Eye (tissue), 1 donor: ENCODE measurements at regions not wholly inside any gene's neighbourhood (a gene's known extent, or its start where the extent isn't known, plus 50 kb on each side); places are given as distances from the start of the nearest gene placed in this dataset.
"Not testable (repeated sequence)": the region's sequence is repeated elsewhere in the genome, so short reads cannot be mapped to it uniquely, and the experiment has no call there.

ENCODE experiments used
- DNase-seq: peaks from one replicate; pipeline ENCODE4 v3.0.0-alpha.2; 2015

- no peak for DNase-seq
Observed at GRCh38 chr3:191076903-191077552, 122.0 kb upstream of the OSTN start.

- no peak for DNase-seq
Observed at GRCh38 chr3:191074511-191074910, 124.5 kb upstream of the OSTN start.

GRCh38 chr3:191070762-191071403, 128.2 kb upstream of the OSTN start:
- no peak for DNase-seq

- no peak for DNase-seq
Observed at GRCh38 chr3:191070201-191070600, 128.8 kb upstream of the OSTN start.

GRCh38 chr3:191068946-191069813, 129.9 kb upstream of the OSTN start:
- DNase-seq: no peak

GRCh38 chr3:191066669-191067068, 132.4 kb upstream of the OSTN start:
- no peak for DNase-seq

GRCh38 chr3:191065181-191065805, 133.7 kb upstream of the OSTN start:
- peak; percentile 37 for DNase-seq

GRCh38 chr3:191051037-191051436, 148.0 kb upstream of the OSTN start:
- peak; percentile 62 for DNase-seq

- no peak for DNase-seq
Observed at GRCh38 chr3:191047930-191048329, 151.1 kb upstream of the OSTN start.

GRCh38 chr3:191030929-191031328, 168.1 kb upstream of the OSTN start:
- DNase-seq: no peak

GRCh38 chr3:191030491-191030890, 168.0 kb upstream of the GMNC start:
- peak; percentile 19 for DNase-seq

- DNase-seq: no peak
Observed at GRCh38 chr3:191026746-191027145, 164.3 kb upstream of the GMNC start.

GRCh38 chr3:191020730-191021396, 158.4 kb upstream of the GMNC start:
- DNase-seq: no peak

GRCh38 chr3:191019855-191020254, 157.4 kb upstream of the GMNC start:
- peak; percentile 16 for DNase-seq

GRCh38 chr3:191015960-191016359, 153.5 kb upstream of the GMNC start:
- DNase-seq: not testable (repeated sequence)

GRCh38 chr3:191008074-191008473, 145.6 kb upstream of the GMNC start:
- no peak for DNase-seq

- DNase-seq: peak; percentile 17
Observed at GRCh38 chr3:191005790-191006189, 143.3 kb upstream of the GMNC start.

- no peak for DNase-seq
Observed at GRCh38 chr3:191003742-191004141, 141.2 kb upstream of the GMNC start.

- no peak for DNase-seq
Observed at GRCh38 chr3:190996181-190996775, 133.8 kb upstream of the GMNC start.

- no peak for DNase-seq
Observed at GRCh38 chr3:190995156-190995555, 132.7 kb upstream of the GMNC start.

GRCh38 chr3:190990898-190991297, 128.4 kb upstream of the GMNC start:
- DNase-seq: no peak

GRCh38 chr3:190989218-190989617, 126.7 kb upstream of the GMNC start:
- no peak for DNase-seq
